Neural cell (in vitro differentiated cells): ENCODE measurements at regions not wholly inside any gene's neighbourhood (a gene's known extent, or its start where the extent isn't known, plus 50 kb on each side); places are given as distances from the start of the nearest gene placed in this dataset.
"Not testable (repeated sequence)": the region's sequence is repeated elsewhere in the genome, so short reads cannot be mapped to it uniquely, and the experiment has no call there.

Experiments
- H2AFZ ChIP-seq: fragments of 200-600, 300-800 bp; sonication (generic), shearing (Covaris generic); 2 replicates; pipeline ENCODE4 v1.6.0; 2014; ENCODE audit warnings: low read depth, mild to moderate bottlenecking, antibody characterized with exemption, low read length, moderate library complexity
- H3F3A ChIP-seq: fragments of 200-600 bp; shearing (Covaris generic); 2 replicates; pipeline ENCODE4 v1.6.1; 2016; ENCODE audit warnings: mild to moderate bottlenecking, moderate library complexity, mixed read lengths, antibody characterized with exemption, low read length; ENCODE audit not compliant: insufficient read depth, poor library complexity, severe bottlenecking
- H3K27ac ChIP-seq: fragments of 200-600, 300-800 bp; sonication (generic), shearing (Covaris generic); 2 replicates; pipeline ENCODE4 v1.5.1; 2014; ENCODE audit warnings: mild to moderate bottlenecking, low read length, moderate library complexity
- H3K27me3 ChIP-seq: fragments of 300-800, 200-600 bp; sonication (generic), shearing (Covaris generic); 2 replicates; pipeline ENCODE4 v1.6.0; 2014; ENCODE audit warnings: mild to moderate bottlenecking, low read depth, low read length, moderate library complexity; ENCODE audit not compliant: insufficient read depth
- H3K36me3 ChIP-seq: fragments of 300-800, 200-600 bp; sonication (generic), shearing (Covaris generic); 2 replicates; pipeline ENCODE4 v1.5.1; 2014; ENCODE audit warnings: mild to moderate bottlenecking, antibody characterized with exemption, low read length, moderate library complexity; ENCODE audit not compliant: insufficient read depth
- H3K4me2 ChIP-seq: fragments of 300-800, 200-600 bp; sonication (generic), shearing (Covaris generic); 2 replicates; pipeline ENCODE4 v1.6.0; 2014; ENCODE audit warnings: mild to moderate bottlenecking, low read length
- H3K4me3 ChIP-seq: fragments of 300-800, 200-600 bp; sonication (generic), shearing (Covaris generic); 2 replicates; pipeline ENCODE4 v1.5.1; 2014; ENCODE audit warnings: mild to moderate bottlenecking, low read length, moderate library complexity
- H3K79me2 ChIP-seq: fragments of 200-600 bp; shearing (Covaris generic); replicated peaks from 2 replicates; pipeline ENCODE4 v1.6.0; 2014; ENCODE audit warnings: mild to moderate bottlenecking, low read length, moderate library complexity; ENCODE audit not compliant: insufficient read depth
- H3K9ac ChIP-seq: fragments of 300-800, 200-600 bp; sonication (generic), shearing (Covaris generic); 2 replicates; pipeline ENCODE4 v1.6.1; 2016; ENCODE audit warnings: mild to moderate bottlenecking, low read length, mixed read lengths
- H3K9me2 ChIP-seq: fragments of 200-600 bp; shearing (Covaris generic); 2 replicates; pipeline ENCODE4 v1.6.1; 2016; ENCODE audit warnings: mild to moderate bottlenecking, low read length, mixed read lengths; ENCODE audit not compliant: insufficient read depth
- H3K9me3 ChIP-seq: fragments of 200-600, 300-800 bp; sonication (generic), shearing (Covaris generic); 2 replicates; pipeline ENCODE4 v1.6.1; 2016; ENCODE audit warnings: mild to moderate bottlenecking, mixed run types, low read length, moderate library complexity, mixed read lengths
- H4K20me1 ChIP-seq: fragments of 200-600 bp; shearing (Covaris generic); 2 replicates; pipeline ENCODE4 v1.6.1; 2016; ENCODE audit warnings: mild to moderate bottlenecking, mixed run types; ENCODE audit not compliant: insufficient read depth
- EP300 ChIP-seq: fragments of 450-650 bp; conservative IDR thresholded peaks from 2 replicates; pipeline ENCODE4 v1.6.1; 2014; ENCODE audit warnings: antibody characterized with exemption, mild to moderate bottlenecking, moderate library complexity; ENCODE audit not compliant: poor library complexity, severe bottlenecking
- EZH2 ChIP-seq: fragments of 200-600, 300-800 bp; shearing (Covaris generic), sonication (generic); IDR thresholded peaks from 2 replicates; pipeline ENCODE4 v1.6.1; 2014; ENCODE audit warnings: antibody characterized with exemption, low read length, borderline replicate concordance, mild to moderate bottlenecking; ENCODE audit not compliant: insufficient read depth, poor library complexity, severe bottlenecking
- MXI1 ChIP-seq: fragments of 450-650 bp; conservative IDR thresholded peaks from 2 replicates; pipeline ENCODE4 v1.6.1; 2014; ENCODE audit warnings: antibody characterized with exemption, mild to moderate bottlenecking; ENCODE audit not compliant: poor library complexity, severe bottlenecking
- POLR2AphosphoS5 ChIP-seq: IDR thresholded peaks from 2 replicates; pipeline ENCODE4 v1.6.1; 2012
- RAD21 ChIP-seq: fragments of 450-650 bp; conservative IDR thresholded peaks from 2 replicates; pipeline ENCODE4 v1.6.1; 2014; ENCODE audit warnings: antibody characterized with exemption, mild to moderate bottlenecking, moderate library complexity
- SMC3 ChIP-seq: fragments of 450-650 bp; conservative IDR thresholded peaks from 2 replicates; pipeline ENCODE4 v1.6.1; 2014; ENCODE audit warnings: antibody characterized with exemption, mild to moderate bottlenecking, moderate library complexity; ENCODE audit not compliant: poor library complexity
- TAF1 ChIP-seq: IDR thresholded peaks from 2 replicates; pipeline ENCODE4 v1.6.1; 2012; ENCODE audit warnings: low read depth
- TF ChIP-seq, protein P1 (sequence below): fragments of 450-650 bp; IDR thresholded peaks from 2 replicates; pipeline ENCODE4 v1.5.1; 2014; ENCODE audit warnings: antibody characterized with exemption, mild to moderate bottlenecking, moderate library complexity; ENCODE audit not compliant: poor library complexity, severe bottlenecking
- TF ChIP-seq, protein P2 (sequence below): IDR thresholded peaks from 2 replicates; pipeline ENCODE4 v1.6.1; 2012; ENCODE audit warnings: borderline replicate concordance

DNA sequence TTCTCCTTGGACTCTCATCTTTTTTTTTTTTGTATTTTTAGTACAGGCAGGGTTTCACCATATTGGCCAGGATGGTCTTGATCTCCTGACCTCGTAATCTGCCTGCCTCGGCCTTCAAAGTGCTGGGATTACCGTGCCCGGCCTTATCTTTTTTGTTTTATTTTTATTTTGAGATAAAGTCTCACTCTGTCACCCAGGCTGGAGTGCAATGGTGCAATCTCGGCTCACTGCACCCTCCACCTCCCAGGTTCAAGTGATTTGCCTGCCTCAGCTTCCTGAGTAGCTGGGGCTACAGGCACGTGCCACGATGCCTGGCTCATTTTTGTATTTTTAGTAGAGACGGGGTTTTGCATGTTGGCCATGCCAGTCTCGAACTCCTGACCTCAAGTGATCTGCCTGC is 86.0 kb downstream of the EBLN2 start:
- not testable (repeated sequence) for H3K36me3 ChIP-seq, H2AFZ ChIP-seq, H3K4me3 ChIP-seq, H3K27me3 ChIP-seq, H3K79me2 ChIP-seq, H4K20me1 ChIP-seq, H3K4me2 ChIP-seq, H3K27ac ChIP-seq, H3K9me2 ChIP-seq, H3K9me3 ChIP-seq, H3K9ac ChIP-seq, H3F3A ChIP-seq

DNA sequence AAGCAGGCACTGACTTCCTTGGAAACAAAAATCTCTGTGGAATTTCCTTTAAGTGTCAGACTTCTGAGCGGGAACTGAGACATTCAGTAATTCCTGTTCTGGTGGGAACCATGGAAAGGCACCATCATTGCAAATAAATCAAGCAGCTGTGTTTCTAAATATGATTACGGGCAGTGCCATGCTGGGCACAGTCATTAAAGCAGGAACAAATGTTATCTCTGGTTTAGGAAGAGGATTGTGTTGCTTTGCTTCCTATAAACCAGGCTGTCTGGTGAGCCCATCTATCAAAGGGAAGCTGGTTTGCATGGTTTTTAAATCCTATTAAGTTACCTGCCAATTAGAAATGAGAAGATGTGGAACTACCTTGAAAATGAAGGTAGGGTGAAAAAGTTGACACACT is 86.7 kb downstream of the EBLN2 start:
- Histone ChIP-seq H3K27me3 (no peaks in the 10 kb centered on the region), H3K4me2 (no peak overlapping the region), H3K9me3 (no peaks in the 10 kb centered on the region), H4K20me1 (no peaks in the 10 kb centered on the region), H3K79me2 (no peaks in the 10 kb centered on the region), H3K27ac (no peak overlapping the region), H2AFZ (no peak overlapping the region), H3K36me3 (no peaks in the 10 kb centered on the region), H3K4me3 (no peak overlapping the region), H3K9ac (no peak overlapping the region), H3F3A (peaks cover 3% of the 10 kb centered on the region), H3K9me2 (no peaks in the 10 kb centered on the region)
- no peak for TF ChIP-seq TAF1
- TF ChIP-seq SMC3: no peak
- no peak for TF ChIP-seq EP300
- no peak for TF ChIP-seq POLR2AphosphoS5
- no peak for TF ChIP-seq MXI1
- no peak for TF ChIP-seq RAD21
- TF ChIP-seq, protein P1, sequence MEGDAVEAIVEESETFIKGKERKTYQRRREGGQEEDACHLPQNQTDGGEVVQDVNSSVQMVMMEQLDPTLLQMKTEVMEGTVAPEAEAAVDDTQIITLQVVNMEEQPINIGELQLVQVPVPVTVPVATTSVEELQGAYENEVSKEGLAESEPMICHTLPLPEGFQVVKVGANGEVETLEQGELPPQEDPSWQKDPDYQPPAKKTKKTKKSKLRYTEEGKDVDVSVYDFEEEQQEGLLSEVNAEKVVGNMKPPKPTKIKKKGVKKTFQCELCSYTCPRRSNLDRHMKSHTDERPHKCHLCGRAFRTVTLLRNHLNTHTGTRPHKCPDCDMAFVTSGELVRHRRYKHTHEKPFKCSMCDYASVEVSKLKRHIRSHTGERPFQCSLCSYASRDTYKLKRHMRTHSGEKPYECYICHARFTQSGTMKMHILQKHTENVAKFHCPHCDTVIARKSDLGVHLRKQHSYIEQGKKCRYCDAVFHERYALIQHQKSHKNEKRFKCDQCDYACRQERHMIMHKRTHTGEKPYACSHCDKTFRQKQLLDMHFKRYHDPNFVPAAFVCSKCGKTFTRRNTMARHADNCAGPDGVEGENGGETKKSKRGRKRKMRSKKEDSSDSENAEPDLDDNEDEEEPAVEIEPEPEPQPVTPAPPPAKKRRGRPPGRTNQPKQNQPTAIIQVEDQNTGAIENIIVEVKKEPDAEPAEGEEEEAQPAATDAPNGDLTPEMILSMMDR: no peak
- no peak for TF ChIP-seq EZH2
- TF ChIP-seq, protein P2, sequence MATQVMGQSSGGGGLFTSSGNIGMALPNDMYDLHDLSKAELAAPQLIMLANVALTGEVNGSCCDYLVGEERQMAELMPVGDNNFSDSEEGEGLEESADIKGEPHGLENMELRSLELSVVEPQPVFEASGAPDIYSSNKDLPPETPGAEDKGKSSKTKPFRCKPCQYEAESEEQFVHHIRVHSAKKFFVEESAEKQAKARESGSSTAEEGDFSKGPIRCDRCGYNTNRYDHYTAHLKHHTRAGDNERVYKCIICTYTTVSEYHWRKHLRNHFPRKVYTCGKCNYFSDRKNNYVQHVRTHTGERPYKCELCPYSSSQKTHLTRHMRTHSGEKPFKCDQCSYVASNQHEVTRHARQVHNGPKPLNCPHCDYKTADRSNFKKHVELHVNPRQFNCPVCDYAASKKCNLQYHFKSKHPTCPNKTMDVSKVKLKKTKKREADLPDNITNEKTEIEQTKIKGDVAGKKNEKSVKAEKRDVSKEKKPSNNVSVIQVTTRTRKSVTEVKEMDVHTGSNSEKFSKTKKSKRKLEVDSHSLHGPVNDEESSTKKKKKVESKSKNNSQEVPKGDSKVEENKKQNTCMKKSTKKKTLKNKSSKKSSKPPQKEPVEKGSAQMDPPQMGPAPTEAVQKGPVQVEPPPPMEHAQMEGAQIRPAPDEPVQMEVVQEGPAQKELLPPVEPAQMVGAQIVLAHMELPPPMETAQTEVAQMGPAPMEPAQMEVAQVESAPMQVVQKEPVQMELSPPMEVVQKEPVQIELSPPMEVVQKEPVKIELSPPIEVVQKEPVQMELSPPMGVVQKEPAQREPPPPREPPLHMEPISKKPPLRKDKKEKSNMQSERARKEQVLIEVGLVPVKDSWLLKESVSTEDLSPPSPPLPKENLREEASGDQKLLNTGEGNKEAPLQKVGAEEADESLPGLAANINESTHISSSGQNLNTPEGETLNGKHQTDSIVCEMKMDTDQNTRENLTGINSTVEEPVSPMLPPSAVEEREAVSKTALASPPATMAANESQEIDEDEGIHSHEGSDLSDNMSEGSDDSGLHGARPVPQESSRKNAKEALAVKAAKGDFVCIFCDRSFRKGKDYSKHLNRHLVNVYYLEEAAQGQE: no peak

DNA sequence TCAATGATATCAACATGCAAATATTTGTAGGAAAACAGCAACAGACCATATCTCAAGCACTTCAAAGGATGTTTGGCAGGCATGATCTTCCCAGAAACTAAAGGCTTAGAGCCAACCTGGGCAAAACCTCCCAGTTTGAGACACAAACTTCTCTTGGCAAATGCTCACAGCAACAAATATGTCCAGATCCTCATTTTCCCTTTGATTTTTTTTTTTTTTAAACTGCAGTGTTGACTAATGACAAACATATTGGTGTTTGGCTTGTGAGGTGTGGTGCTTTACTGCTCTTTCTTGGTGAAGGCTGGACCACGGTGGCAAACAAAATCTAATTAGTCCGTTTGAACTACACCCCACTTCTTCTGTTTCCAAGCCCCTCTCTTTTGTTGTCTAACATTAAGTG is 87.2 kb downstream of the EBLN2 start:
- H3K36me3 ChIP-seq: no peaks in the 10 kb centered on the region
- H3K9me2 ChIP-seq: no peaks in the 10 kb centered on the region
- H3K79me2 ChIP-seq: no peaks in the 10 kb centered on the region
- H3K9ac ChIP-seq: no peak overlapping the region
- no peak overlapping the region for H3K4me3 ChIP-seq
- TF ChIP-seq SMC3 (no peak), MXI1 (no peak), RAD21 (no peak), TAF1 (no peak), POLR2AphosphoS5 (no peak), EP300 (no peak), EZH2 (no peak)
- TF ChIP-seq, protein P1: no peak
- TF ChIP-seq, protein P2: no peak
- no peak overlapping the region for H3K27ac ChIP-seq
- no peaks in the 10 kb centered on the region for H3K9me3 ChIP-seq
- H3F3A ChIP-seq: no peaks in the 10 kb centered on the region
- no peak overlapping the region for H3K4me2 ChIP-seq
- H3K27me3 ChIP-seq: no peaks in the 10 kb centered on the region
- no peaks in the 10 kb centered on the region for H4K20me1 ChIP-seq
- no peak overlapping the region for H2AFZ ChIP-seq
